SK-N-MC (cell line): ENCODE measurements at regions not wholly inside any gene's neighbourhood (a gene's known extent, or its start where the extent isn't known, plus 50 kb on each side); places are given as distances from the start of the nearest gene placed in this dataset.

Experiments
- EZH2 ChIP-seq: fragments of 200-600 bp; sonication (generic); IDR thresholded peaks from one replicate; pipeline ENCODE4 v1.6.1; 2017; ENCODE audit warnings: antibody characterized with exemption
- POLR2AphosphoS5 ChIP-seq: IDR thresholded peaks from 2 replicates; pipeline ENCODE4 v1.6.1; 2012; ENCODE audit warnings: mild to moderate bottlenecking, low read depth, low read length, borderline replicate concordance

DNA sequence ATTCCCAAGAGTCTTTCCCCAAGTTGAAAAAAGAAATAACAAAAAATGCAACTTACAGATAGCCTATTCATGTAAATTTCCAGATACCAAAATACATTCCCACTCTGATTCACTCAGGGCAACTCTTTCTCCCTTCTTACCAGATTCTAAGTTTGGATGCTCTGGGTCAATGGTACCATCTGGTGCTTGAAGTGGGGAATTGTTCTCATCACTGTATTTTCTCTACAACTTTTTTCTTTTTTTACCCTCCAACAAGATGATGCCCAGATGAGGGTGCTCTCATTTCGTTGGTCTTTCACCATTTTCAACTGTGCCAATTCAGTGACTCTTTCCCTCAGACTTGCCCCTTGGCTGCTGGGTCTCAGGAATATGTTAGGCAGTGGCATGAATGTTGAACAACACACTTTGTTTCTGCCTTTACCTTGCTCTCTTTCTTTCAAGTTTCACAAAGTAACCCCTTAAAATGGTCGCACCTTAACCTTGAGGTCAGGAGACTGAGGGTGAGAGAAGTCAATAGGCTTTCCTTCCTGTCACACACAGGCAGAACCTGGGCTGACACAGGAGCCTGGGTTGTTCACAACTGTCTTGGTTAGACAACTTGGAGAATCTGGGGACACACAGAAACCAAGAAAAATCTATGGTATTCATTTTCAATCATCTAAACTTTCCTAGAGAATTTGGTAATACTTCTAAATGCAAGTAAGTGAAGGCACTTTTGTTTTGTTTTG lies 330.7 kb upstream of the SLCO3A1 start:
- TF ChIP-seq EZH2 (no peak), POLR2AphosphoS5 (no peak)
